ENCODE measurements at regions not wholly inside any gene's neighbourhood (a gene's known extent, or its start where the extent isn't known, plus 50 kb on each side); places are given as distances from the start of the nearest gene placed in this dataset.

DNA sequence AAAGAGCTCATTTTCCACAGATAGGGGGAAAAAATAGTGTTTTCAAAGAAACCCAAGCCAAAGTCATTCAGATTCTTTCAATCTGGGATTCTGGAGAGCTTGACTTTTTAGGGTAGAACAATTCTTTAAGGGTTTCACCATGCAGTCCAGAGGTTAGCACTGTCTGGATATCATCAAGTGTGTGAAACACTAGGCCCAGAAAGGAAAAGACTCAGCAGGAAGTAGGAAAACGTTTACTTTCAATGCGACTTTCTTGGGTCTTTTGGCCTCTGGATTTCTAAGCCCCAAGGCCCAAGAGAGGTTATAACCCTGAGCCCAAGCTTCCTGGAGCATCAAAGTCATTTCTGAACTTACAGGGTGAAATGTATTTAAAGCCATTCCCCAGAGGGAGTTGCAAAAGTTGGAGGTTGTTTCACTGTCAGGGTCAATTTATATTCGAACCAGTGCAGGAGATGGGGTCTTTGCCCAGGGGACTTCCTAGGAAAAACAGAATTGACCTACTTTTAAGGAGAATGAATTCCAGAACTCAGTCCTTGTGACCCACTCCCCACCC lies 158.0 kb downstream of the C7orf25 start:
- DNase-seq = no peak

DNA sequence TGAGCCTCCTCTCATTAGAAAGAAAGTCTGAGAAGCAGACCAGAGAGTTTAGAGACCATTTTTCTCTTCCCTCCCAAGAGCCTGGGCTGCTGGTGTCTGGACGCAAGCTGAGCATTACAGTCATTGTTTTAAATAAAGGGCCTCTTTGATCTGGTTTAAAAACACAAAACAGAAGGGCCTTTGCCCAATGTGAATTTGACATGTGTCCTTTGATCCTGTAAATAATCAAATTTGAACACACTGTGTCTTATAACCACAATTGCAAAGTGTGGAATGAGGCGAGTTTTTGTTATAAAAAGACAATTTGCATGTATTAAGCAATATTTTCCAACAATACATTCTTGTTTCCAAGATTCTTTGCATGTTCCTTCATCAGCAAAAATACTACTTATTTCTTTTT lies 158.5 kb downstream of the C7orf25 start:
- DNase-seq = no peak

DNA sequence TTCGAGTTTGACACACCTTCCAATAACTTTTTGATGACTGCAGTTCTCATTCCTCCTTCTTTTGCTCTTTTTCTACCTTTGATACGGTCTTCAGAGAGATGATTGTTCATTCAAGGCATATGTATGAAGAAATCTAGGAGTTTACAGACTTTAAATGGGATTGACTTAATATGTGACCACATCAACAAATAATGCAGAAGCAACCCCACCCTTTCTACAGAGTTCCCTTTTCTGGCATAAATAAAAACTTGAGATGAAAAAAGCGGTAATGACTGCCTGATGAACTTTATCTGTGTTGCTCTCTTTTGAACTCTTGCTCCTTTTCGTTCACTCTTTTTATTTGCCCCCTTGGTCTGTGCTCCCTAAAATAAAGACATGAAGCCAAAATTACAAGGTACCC lies 161.7 kb downstream of the C7orf25 start:
- no peak for DNase-seq

DNA sequence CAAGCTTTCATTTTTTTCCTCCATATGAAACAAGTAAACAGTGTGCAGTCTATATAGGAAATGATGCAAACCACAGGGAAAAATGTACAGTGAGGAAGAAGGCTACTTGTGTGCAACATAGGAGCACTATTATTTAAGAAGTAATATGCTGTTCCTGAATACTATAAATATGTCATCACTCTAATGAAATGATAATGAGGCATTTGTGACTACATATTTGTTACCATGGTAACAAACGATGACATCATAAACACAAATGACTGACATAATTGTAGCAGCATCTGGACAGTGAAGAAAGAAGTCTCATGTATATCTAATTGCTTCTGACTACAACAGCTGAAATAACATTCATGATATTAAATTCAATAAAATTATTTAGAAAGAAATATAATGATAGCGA lies 164.8 kb downstream of the C7orf25 start:
- DNase-seq = no peak

DNA sequence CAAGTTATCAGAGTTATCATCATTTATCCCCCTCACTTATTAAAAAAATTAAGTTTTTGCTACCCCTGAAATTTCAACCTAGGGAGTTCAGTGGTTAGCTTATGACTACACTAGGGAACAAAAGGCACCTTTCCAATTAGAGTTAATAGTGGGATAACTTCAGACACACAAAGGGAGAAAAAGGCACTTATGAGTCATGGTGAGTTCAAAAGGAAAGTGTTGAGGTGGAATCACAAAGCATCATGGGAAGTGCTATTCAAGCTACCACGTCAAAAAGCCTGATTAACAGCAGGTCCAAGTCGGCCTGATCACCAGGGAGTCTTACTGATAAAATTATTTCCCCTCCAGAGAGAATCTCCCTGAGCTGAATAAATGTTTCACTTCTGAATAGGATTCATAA lies 165.7 kb downstream of the C7orf25 start:
- DNase-seq = no peak

DNA sequence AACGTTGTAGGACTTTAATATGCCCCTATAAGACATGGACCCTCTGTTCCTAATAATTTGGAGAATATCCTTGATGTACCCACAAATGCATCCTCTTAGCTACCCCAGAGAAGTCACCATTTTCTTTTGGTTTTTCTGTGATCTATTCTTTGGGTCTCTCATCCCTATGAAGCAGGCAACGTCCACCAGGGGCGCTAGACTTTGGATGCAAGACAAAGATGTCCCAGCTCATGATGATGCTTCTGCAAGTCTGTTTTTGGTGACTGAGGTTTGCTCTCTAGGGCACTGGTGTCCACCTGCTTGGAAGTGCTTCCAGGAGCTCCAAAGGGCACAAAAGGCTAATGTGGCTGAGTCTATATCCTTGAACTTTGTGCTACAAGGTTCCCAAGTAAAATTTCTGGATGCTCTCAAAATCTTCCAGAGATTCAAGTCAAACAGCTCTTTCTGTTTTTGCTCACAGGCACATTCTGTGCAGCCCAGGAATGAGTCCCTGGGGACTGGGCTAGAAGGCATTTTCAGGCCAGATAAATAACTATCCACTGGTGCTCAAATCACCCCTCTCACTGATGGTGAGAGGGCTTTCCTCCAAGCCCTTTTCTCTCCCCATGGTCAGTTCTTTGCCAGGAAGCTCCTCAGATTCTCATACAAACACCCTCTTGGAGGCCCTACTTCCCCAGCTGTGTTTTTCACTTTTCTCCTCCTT lies 166.4 kb downstream of the C7orf25 start:
- DNase-seq = peak; percentile 68

DNA sequence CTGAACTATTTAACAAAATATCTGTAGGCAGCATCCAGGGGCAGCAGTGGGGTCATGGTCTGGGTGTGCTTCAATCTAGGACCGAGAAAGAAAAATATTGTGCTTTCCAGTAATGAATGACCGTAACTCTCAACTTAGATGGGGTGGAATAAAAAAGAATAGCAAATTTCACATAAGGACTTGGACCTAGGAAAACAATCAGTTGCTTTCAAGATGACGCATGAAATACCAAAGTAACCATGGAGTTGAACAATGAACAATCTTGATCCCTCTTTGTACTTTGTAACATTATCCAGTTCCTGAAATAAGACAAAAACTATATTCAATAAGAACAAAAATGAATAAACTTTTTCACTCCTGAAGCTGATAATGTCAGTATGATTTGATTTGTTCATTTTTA lies 167.1 kb downstream of the C7orf25 start:
- DNase-seq = no peak

DNA sequence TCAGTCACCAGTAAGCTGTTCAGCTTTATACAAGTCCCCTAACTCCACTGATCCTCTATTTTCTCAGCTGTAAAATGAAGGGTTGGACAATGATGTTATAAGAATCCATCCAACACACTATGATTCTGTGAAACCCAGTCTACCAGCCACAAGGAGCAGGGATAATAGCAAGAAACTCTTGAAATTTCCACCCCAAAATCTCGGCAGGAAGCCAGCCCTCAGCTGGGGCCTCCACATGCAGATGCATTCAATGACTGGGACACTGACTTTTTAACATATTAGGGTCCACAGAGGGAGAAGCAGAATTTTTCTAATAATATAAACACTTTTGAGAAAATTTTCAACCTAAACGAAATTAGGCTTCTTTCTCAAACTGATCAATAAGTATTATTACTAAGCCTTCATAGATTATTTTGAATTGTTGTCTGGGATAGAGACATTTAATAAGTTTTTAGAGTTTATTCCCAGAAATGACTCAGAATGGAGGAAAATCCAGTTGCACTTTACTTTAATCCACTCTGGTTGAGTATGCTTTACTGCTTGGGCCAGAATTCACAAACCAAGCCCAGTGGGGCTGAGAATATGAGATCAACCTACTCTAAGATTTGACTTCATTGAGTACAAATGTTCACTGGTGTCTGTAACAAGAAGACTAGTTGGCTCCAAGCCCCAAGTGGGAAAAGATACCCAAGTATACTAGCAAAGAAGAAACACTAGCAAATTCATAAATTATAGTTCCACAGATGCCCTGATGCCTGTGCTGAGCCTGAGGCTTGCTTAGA lies 168.6 kb downstream of the C7orf25 start:
- no peak for DNase-seq

DNA sequence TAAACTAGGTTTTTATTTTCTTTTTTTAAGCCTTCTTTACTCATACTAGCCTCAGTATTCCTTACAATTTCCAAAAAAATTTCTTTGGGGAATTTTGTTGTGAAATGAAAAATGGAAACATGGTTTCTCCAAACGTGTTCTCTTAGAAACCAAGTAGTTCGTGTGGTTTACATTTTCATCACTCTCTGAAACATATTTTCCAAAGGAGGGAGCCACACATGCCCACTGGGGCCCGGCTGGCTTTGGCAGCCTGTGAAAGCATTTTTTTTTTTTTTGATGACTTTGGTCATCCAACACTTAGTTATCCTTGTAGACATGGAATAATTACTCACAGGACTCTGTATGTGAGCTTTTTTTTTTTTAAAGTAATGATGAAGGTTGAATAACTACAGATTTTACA lies 169.6 kb downstream of the C7orf25 start:
- no peak for DNase-seq

DNA sequence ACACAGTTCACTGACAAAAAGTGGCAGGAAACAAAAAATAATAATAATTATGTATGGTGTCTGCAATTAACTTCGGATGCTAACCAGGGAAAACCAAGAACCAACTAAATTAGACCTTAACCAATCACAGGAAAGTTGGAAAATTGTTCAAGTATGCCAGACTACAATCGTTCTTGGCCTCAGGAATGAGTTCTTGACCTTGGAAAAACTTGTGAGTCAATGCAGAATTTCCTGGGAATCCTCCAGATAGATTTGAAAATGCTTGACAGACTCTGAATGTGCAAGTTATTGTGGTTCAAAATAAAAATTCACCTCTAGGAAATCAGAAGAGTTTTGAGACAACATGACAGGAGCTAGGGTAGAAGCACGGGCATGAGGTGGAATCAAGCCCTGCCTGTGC lies 171.5 kb downstream of the C7orf25 start:
- no peak for DNase-seq

DNA sequence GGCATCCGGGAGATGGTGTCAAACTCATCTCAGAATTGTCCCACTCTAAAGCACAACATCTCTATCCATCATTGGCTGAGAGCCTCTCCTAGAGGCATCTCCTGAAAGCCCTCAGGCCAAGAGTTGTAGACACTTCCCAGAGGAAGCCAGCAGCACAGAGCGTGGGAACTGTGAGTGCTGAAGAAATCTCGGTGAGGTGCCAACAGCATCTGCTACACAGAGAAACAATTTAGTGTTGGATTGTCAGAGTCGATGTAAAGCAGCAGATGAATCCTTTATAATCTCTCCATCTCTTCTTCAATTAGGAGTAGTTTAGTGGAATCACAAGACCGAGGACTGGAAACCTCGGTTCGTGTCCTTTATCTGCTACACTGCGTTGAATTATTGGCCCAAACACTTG lies 172.2 kb downstream of the C7orf25 start:
- DNase-seq = no peak

DNA sequence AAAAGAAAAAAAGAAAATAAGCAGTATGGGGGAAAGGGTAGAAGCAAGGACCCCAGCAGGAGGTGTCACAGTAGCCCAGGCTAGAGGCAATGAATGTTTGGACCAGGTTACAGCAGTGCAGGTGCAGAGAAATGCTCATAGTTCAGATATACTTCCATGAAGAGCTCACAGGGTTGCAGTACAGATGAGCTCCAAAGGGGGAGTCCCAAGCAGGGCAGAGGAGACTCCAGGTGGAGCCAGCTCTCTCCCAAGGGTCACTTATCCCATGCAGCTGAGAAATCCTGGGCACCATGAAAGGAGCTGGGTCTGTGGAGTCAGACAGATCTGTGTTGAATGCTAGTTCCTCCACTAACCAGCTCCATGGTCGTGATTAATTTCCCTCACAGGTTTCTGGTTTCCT lies 174.9 kb downstream of the C7orf25 start:
- DNase-seq = no peak

DNA sequence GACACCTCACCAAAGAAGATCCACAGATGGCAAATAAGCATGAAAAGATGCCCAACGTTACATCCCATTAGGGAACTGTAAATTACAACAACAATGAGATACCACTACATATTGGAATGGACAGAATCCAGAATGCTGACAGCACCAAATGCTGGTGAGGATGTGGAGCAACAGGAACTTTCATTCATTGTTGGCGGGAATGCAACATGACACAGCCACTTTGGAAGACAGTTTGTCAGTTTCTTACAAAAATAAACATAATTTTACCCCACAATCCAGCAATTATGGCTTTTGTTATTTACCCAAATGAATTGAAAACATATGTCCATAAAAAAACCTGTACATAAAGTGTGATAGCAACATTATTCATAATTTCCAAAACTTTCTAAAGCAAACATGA lies 176.8 kb downstream of the C7orf25 start:
- DNase-seq = no peak

DNA sequence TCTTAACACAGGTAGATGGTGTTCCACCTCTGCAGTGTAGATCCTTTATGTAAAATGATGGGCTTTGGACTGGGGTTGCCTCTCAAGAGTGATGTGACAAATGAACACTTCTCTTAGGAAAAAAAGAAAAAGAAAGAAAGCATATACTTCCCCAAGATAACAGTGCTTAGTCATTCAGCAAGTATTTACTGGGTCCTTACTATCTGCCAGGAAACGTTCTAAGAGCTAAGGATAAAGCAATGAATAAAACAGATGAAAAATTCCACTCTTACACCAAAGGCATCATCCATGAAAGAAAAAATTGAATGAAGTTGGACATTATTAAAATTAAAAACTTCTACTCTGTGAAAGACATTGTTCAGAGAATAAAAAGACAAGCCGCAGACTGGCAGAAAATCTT lies 177.3 kb downstream of the C7orf25 start:
- DNase-seq = no peak

DNA sequence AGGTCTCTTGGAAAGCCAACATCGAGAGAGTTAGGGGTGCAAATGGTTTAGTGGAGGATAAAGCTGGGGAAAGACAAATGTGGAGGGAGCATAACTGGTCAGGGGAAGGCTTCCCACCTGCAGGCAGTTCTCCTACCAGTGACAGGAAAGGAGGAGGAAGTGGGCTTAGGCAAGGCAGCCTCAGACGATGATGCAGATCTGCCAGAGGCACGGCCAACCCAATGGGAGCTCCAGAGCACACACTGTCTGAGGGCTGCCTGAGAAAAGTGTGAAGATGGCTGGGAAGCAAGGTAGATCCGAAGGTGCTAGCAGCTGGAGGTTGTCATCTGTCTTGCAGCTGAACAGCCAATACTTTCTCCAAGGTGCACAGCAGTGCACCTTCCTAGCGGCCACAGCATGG lies 178.8 kb downstream of the C7orf25 start:
- no peak for DNase-seq

DNA sequence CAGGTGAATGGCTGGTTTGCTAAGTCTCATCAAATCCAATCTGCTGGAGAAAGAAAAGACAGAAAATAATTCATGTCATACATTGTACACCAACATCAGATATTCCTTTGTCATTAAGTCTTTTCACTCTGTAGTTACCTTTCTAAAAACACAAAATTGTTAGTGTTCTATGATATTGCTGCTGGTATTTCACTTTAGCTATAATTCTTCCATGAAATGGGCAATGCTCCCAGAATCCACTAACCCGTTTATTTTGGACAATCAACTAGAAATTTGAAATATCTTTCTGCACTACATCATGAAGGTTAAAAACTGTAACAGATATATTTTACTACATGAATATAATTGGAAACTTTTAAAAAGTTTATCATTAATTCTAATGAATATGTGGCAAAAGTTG lies 181.3 kb downstream of the C7orf25 start:
- no peak for DNase-seq

DNA sequence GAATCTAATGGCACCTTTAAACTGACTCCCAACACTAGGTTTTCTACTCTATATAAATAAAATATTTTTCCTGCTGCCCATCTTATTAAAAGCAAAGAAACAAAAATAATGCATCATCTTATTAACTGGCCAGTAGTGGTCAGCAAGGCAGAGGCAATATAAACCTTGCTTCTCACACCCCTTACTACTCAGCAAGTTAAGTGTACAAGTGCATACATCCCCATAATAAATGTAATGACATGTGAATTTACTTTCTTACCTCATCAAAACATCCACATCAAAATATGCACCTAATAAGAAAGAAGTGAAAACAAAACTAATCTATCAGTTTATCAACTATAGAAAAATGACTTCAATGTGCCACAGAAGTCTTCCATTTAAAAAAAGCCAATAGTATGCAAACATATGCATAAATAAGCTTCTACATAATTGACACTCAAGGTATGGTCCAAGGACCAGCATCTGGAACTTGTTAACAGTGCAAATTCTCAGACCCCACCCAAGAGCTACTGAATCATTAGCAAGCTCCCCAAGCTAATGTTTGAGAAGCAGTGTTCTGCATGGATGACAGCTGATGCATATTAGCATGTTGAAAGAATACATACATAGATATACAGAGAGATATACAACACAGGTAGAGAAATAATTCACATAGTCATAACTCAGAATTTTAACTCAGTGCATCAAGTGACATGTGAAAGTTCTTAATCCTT lies 182.7 kb downstream of the C7orf25 start:
- no peak for DNase-seq

DNA sequence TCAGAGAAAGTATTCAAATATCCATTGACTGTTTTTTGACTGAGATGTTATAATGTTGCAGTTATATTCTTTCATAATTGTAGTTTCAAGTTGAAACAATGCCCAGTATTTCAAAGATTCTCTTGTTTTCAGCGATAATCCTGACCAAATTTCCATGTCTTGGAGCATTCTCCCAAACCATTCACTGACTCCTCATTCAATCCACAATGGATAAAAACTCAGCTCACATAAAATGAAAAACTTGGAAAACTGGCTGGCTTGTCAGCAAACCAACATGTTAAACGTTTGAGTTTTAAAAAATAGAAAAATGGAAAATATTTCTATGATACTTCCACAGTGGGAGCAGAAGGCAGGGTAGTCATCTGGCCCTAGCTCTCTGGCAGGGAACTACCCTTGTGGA lies 184.4 kb downstream of the C7orf25 start:
- DNase-seq = no peak

DNA sequence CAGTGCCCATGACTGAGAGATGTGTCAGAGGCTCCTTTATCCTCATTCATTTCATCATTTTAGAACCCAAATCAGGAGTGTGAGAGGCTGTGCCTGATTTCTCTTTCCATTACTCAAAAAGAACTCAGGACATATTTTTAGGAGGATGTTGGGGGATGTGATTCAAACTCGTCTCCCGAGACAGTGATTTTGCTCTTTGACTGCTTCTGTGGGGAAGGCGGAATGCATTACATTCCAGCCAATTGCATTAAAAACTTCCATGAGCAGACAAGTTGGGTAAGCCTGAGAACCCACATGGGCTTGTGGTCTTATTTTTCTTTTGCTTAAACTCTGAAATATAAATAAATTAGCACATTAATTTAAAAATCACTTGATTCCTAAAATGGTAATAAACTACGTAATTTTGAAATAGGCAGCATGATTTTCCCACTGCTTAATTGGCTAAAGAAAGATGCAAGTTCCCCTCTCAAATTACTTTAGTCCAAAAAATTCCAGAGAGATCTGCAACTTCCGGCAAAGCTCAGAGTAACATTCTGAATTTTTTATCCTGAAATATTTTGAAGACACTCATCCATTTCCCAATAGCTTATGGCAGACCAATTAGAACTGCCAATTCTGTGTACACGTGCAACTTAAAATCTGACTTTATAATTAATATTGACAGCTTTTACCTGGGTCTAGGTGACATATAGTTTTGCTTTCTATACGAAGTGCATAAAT lies 185.6 kb downstream of the C7orf25 start:
- DNase-seq = no peak

DNA sequence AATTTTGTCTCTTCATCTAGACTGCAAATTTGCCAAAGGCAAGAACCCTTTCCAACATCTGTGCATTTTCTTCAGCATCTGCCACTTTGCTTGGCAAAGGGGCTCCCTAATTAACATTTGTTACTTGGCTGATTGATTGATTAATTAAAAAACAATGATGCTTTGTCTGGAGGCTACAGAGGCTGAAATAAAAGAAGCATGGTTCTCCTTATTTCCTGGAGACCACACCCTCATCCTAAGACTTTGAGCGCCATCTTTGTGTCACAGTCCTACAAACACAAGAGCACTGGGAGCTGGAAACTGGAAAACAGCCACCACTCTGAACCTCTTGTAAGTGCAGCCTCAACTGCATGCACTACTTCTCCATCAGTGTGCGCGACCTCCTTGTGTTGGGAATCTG lies 189.2 kb downstream of the C7orf25 start:
- no peak for DNase-seq

DNA sequence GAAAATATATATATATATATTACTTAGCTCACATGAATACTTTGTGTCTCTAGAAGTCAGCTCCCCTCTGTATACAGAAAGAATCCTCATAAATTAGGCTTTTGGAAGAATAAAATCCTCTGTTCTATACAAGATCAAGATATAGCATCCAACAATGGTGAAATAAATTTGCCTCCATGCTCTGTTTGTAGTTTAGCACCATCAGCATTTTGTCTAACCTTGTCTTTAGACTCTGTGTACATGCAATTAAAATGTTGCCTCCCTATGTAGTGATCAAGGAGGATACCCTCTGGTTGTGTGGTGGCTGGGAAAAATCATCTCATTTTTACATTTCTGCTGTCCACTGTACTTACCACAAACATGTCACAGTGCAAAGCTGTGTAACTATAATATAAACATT lies 189.7 kb downstream of the C7orf25 start:
- DNase-seq = no peak

DNA sequence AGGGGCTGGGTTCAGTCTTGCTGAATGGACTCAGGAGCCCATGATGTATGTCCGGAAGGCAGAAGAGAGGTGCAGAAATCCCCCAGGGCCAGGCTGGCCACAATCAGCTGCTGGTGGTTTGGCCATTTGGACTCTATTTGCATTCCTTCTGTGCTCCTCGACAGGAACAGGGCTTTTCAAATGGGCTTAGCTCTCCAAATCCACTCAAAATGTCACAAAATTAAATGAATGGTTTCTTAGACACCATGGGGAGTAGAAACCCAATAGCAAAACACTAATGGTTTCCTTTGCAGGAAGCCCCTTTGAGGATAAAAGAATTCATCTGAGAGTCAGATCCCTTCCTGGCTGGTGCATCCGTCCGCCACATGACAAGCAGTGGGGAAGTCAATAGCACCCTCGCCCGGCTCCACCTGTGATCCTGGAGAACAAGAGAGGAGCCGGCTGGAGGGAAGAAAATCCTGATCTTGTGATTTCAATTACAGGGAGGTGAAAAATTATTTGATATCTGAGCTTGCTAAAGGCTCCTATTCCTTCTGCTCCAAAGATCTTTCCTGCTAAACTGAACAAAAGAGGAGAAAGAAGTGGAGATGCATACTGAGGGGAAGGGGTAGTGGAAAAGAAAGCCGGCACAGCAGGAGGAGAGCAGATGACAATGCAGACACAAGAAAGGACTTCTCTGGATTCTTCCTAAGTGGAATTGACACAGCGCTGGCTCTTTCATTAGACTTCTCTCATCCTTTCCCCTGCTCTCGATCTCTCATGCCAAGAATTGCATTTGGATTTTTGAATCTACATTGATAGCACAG lies 190.7 kb downstream of the C7orf25 start:
- DNase-seq = no peak
